Cardiac fibroblast (primary cell): ENCODE measurements at regions not wholly inside any gene's neighbourhood (a gene's known extent, or its start where the extent isn't known, plus 50 kb on each side); places are given as distances from the start of the nearest gene placed in this dataset.
"Not testable (repeated sequence)": the region's sequence is repeated elsewhere in the genome, so short reads cannot be mapped to it uniquely, and the experiment has no call there.

ENCODE experiments used
- DNase-seq, 2 donors: peaks; one replicate each; pipeline versions ENCODE4 v3.0.0 to v3.0.0-alpha.2; 2010; ENCODE audit warnings: low read depth in 2 of 2
- H3K4me3 ChIP-seq, 2 donors: replicated peaks in 1 of 2; 1 replicate in 1 of 2; 2 replicates in 1 of 2; pipeline ENCODE4 v1.5.1; 2011; ENCODE audit warnings: low read depth in 2 of 2, low read length in 2 of 2, mild to moderate bottlenecking in 2 of 2, moderate library complexity in 1 of 2
- CTCF ChIP-seq: IDR thresholded peaks from one replicate; pipeline ENCODE4 v1.5.1; 2011; ENCODE audit warnings: low read depth, mild to moderate bottlenecking, low read length, inconsistent platforms

DNA sequence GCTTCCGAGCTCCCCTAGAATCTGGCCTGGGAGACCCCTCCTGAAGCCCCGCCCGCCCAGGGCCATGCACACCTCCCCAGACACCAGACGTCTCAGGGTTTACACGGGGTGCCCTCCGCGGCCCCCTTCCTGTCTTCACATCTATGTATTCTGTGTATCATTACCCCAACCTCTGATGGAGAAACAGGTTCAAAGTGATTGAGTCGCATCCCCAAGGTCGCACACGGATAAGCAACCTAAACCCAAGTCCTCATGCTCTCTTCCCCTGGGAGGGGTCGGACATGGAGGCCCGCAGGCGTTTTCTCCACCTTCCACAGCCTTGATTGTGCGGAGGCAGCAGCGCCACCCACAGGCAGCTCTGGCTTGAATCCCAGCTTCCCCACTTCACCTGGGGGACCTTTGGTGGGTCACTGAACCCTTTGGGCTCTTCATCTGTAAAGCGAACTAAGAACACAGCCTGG is 237.3 kb downstream of the BCL11B start:
- no peak for DNase-seq
- H3K4me3 ChIP-seq, result no peak overlapping the region
- no peak for TF ChIP-seq CTCF

DNA sequence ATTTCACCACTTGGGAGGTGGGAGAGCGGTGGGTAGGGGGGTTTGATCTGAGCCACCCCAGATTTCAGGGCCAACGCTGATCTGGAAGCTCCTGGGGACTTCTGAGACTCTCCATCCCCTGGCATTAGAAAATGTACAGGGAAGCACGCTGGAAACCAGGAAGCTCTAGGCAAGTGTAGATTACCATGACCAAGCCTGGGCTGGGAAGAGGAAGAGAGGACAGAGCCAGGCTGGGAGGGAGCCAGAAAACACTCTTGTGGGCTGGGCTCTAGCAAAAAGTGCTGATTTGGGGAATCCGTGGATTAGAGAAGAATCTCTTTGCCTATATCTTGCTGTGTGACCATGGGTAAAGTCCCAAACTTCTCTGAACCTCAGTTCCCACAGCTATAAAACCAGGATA is 236.7 kb downstream of the BCL11B start:
- TF ChIP-seq CTCF, result no peak
- peak in 1 of 2 donors; percentile 48 for DNase-seq
- no peak overlapping the region for H3K4me3 ChIP-seq

- no peak overlapping the region for H3K4me3 ChIP-seq
- peak; percentile 50 to 92 for DNase-seq
- TF ChIP-seq CTCF, result no peak
These were observed 236.0 kb downstream of the BCL11B start for GRCh38 chr14:99035712-99036610.

GRCh38 chr14:99036611-99037293 is 235.2 kb downstream of the BCL11B start:
- TF ChIP-seq CTCF, result no peak
- no peak overlapping the region for H3K4me3 ChIP-seq
- DNase-seq, result no peak

DNA sequence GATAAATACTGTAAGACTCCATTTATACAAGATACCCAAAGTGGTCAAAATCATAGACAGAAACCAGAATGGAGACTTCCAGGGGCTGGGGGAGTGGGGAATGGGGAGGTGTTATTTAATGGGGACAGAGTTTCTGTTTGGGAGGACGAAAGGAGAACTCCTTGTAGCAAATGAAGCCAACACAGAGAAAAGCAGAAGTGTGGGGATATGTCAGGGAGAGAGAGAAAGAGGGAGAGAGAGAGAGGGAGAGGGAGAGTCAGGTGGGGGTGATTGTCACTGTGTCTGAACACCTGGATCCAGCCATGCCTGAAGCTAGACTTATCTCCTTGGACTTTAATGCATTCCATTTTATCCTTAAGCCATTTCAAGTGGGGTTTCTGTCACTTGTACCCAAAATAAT is 234.7 kb downstream of the BCL11B start:
- not testable (repeated sequence) for DNase-seq, H3K4me3 ChIP-seq

- no peak for DNase-seq
- H3K4me3 ChIP-seq, result no peak overlapping the region
- TF ChIP-seq CTCF, result no peak
These were observed 234.1 kb downstream of the BCL11B start for GRCh38 chr14:99037777-99038430.

- DNase-seq, result peak in 1 of 2 donors; percentile 8
- H3K4me3 ChIP-seq, result no peak overlapping the region
- no peak for TF ChIP-seq CTCF
These were observed 233.6 kb downstream of the BCL11B start for GRCh38 chr14:99038431-99038820.
